ENCODE measurements at regions not wholly inside any gene's neighbourhood (a gene's known extent, or its start where the extent isn't known, plus 50 kb on each side); places are given as distances from the start of the nearest gene placed in this dataset.
"Not testable (repeated sequence)": the region's sequence is repeated elsewhere in the genome, so short reads cannot be mapped to it uniquely, and the experiment has no call there.

- DNase-seq (ENCODE audit: low read depth), result no peak
Measured at GRCh38 chr6:144683216-144684070, 398.3 kb downstream of the UTRN start.

- DNase-seq (ENCODE audit: low read depth), result no peak
Measured at GRCh38 chr6:144688713-144689112, 403.6 kb downstream of the UTRN start.

- no peak for DNase-seq (ENCODE audit: low read depth)
Measured at GRCh38 chr6:144689503-144690040, 404.4 kb downstream of the UTRN start.

GRCh38 chr6:144690133-144690532 is 405.0 kb downstream of the UTRN start:
- DNase-seq (ENCODE audit: low read depth), result no peak

- no peak for DNase-seq (ENCODE audit: low read depth)
Measured at GRCh38 chr6:144690666-144691065, 405.5 kb downstream of the UTRN start.

- not testable (repeated sequence) for DNase-seq (ENCODE audit: low read depth)
Measured at GRCh38 chr6:144692050-144692449, 406.9 kb downstream of the UTRN start.

GRCh38 chr6:144695858-144696533 is 410.9 kb downstream of the UTRN start:
- DNase-seq (ENCODE audit: low read depth), result no peak

- no peak for DNase-seq (ENCODE audit: low read depth)
Measured at GRCh38 chr6:144696610-144697368, 411.7 kb downstream of the UTRN start.

- DNase-seq (ENCODE audit: low read depth), result no peak
Measured at GRCh38 chr6:144697369-144697760, 412.2 kb downstream of the UTRN start.

GRCh38 chr6:144697801-144698200 is 412.7 kb downstream of the UTRN start:
- no peak for DNase-seq (ENCODE audit: low read depth)

GRCh38 chr6:144702781-144703180 is 417.6 kb downstream of the UTRN start:
- DNase-seq (ENCODE audit: low read depth), result no peak

GRCh38 chr6:144710207-144710606 is 425.1 kb downstream of the UTRN start:
- no peak for DNase-seq (ENCODE audit: low read depth)

GRCh38 chr6:144711661-144712060 is 426.5 kb downstream of the UTRN start:
- DNase-seq (ENCODE audit: low read depth), result no peak

GRCh38 chr6:144712541-144712940 is 427.4 kb downstream of the UTRN start:
- DNase-seq (ENCODE audit: low read depth), result no peak

- DNase-seq (ENCODE audit: low read depth), result no peak
Measured at GRCh38 chr6:144714021-144714712, 429.0 kb downstream of the UTRN start.

GRCh38 chr6:144715344-144715743 is 430.2 kb downstream of the UTRN start:
- DNase-seq (ENCODE audit: low read depth), result no peak

- DNase-seq (ENCODE audit: low read depth), result no peak
Measured at GRCh38 chr6:144718431-144718830, 433.3 kb downstream of the UTRN start.

GRCh38 chr6:144721232-144721631 is 436.1 kb downstream of the UTRN start:
- DNase-seq (ENCODE audit: low read depth), result no peak

GRCh38 chr6:144722154-144722737 is 437.1 kb downstream of the UTRN start:
- DNase-seq (ENCODE audit: low read depth), result no peak

- no peak for DNase-seq (ENCODE audit: low read depth)
Measured at GRCh38 chr6:144722925-144723324, 437.8 kb downstream of the UTRN start.

GRCh38 chr6:144723431-144723830 is 438.3 kb downstream of the UTRN start:
- DNase-seq (ENCODE audit: low read depth), result no peak

All from stimulated activated CD8-positive, alpha-beta memory T cell treated with anti-CD3 and anti-CD28 coated beads, Interleukin-12 subunit alpha, Interleukin-12 subunit beta, amount 100 ng/mL, for 4 hours (primary cell).